IMR-90 (cell line): ENCODE measurements at regions not wholly inside any gene's neighbourhood (a gene's known extent, or its start where the extent isn't known, plus 50 kb on each side); places are given as distances from the start of the nearest gene placed in this dataset.

ENCODE experiments used
- ATAC-seq: fragments of 200-7000 bp; cut with Tn5 transposase; 2 replicates; pipeline ENCODE4 v1.9.1; 2020; ENCODE audit warnings: low read depth, mild to moderate bottlenecking, moderate library complexity
- BruUV-seq: library from RNA; stranded (reverse); fragments of 400-500 nt; replicated peaks from 2 replicates; lab custom pipeline; 2021; lab: Mats Ljungman, UMichigan
- CTCF ChIA-PET: fragments of 300-600 bp; formaldehyde crosslinking; extraction: SDS; loops from one replicate; lab custom pipeline; 2021; ENCODE audit warnings: antibody characterized with exemption; lab: Yijun Ruan, JAX
- POLR2A ChIA-PET: fragments of 300-600 bp; sonication (Branson Sonifier 250); formaldehyde crosslinking; loops from one replicate; lab custom pipeline; 2022; ENCODE audit warnings: antibody characterized with exemption; ENCODE audit not compliant: unreplicated experiment; lab: Charles Lee
- DNase-seq: peaks from one replicate; pipeline ENCODE4 v3.0.0; 2013
- H2AFZ ChIP-seq: replicated peaks from 2 replicates; pipeline ENCODE3; 2013; ENCODE audit warnings: low read length, mild to moderate bottlenecking; ENCODE audit not compliant: poor library complexity
- H2AK5ac ChIP-seq: 2 replicates; pipeline ENCODE4 v1.6.1; 2013; ENCODE audit warnings: low read depth, low read length, inconsistent platforms
- H2AK9ac ChIP-seq: replicated peaks from 2 replicates; pipeline ENCODE3; 2013; ENCODE audit warnings: mild to moderate bottlenecking, low read depth, low read length, moderate library complexity; ENCODE audit not compliant: poor library complexity
- H2BK120ac ChIP-seq: 2 replicates; pipeline ENCODE4 v1.6.1; 2013; ENCODE audit warnings: low read depth, low read length, inconsistent platforms
- H2BK15ac ChIP-seq: 3 replicates; pipeline ENCODE4 v1.6.1; 2013; ENCODE audit warnings: low read depth, low read length, inconsistent platforms
- H2BK20ac ChIP-seq: 2 replicates; pipeline ENCODE4 v1.6.1; 2013; ENCODE audit warnings: low read depth, mild to moderate bottlenecking, inconsistent platforms, low read length, moderate library complexity
- H2BK5ac ChIP-seq: 2 replicates; pipeline ENCODE4 v1.6.1; 2013; ENCODE audit warnings: mild to moderate bottlenecking, low read depth, low read length, inconsistent platforms; ENCODE audit not compliant: poor library complexity, severe bottlenecking
- H3K14ac ChIP-seq: replicated peaks from 2 replicates; pipeline ENCODE4 v1.6.1; 2013; ENCODE audit warnings: low read depth, low read length, inconsistent platforms
- H3K18ac ChIP-seq: 2 replicates; pipeline ENCODE4 v1.6.1; 2013; ENCODE audit warnings: low read depth, low read length, control low read depth
- H3K23ac ChIP-seq: 2 replicates; pipeline ENCODE4 v1.6.1; 2013; ENCODE audit warnings: low read depth, low read length, inconsistent platforms
- H3K27ac ChIP-seq: 2 replicates; pipeline ENCODE4 v1.5.1; 2013; ENCODE audit warnings: mild to moderate bottlenecking, control low read depth, low read length; ENCODE audit not compliant: insufficient read depth
- H3K27me3 ChIP-seq: 2 replicates; pipeline ENCODE4 v1.6.1; 2013; ENCODE audit warnings: low read length; ENCODE audit not compliant: control insufficient read depth, insufficient read depth
- H3K36me3 ChIP-seq: 2 replicates; pipeline ENCODE4 v1.6.1; 2013; ENCODE audit warnings: low read length, mixed read lengths; ENCODE audit not compliant: control insufficient read depth, insufficient read depth
- H3K4ac ChIP-seq: 2 replicates; pipeline ENCODE4 v1.6.1; 2013; ENCODE audit warnings: low read depth, low read length, inconsistent platforms
- H3K4me1 ChIP-seq: 2 replicates; pipeline ENCODE4 v1.6.1; 2013; ENCODE audit warnings: low read length, mixed read lengths; ENCODE audit not compliant: control insufficient read depth, insufficient read depth
- H3K4me2 ChIP-seq: 2 replicates; pipeline ENCODE4 v1.6.1; 2013; ENCODE audit warnings: low read depth, mild to moderate bottlenecking, control low read depth, low read length, moderate library complexity
- H3K4me3 ChIP-seq: 2 replicates; pipeline ENCODE4 v1.5.1; 2013; ENCODE audit warnings: low read depth, mild to moderate bottlenecking, control low read depth, low read length, moderate library complexity; ENCODE audit not compliant: insufficient read depth
- H3K56ac ChIP-seq: 2 replicates; pipeline ENCODE4 v1.6.1; 2013; ENCODE audit warnings: low read length, inconsistent platforms; ENCODE audit not compliant: insufficient read depth; ENCODE audit errors: extremely low read depth
- H3K79me1 ChIP-seq, 2 experiments: 2 replicates each; pipeline ENCODE4 v1.6.1; 2013; ENCODE audit warnings: low read length in 2 of 2, inconsistent platforms in 1 of 2, low read depth in 1 of 2
- H3K9ac ChIP-seq: 2 replicates; pipeline ENCODE4 v1.6.1; 2013; ENCODE audit warnings: low read depth, low read length, control low read depth
- H3K9me1 ChIP-seq: 2 replicates; pipeline ENCODE4 v1.6.1; 2013; ENCODE audit warnings: low read length, inconsistent platforms; ENCODE audit not compliant: insufficient read depth
- H3K9me3 ChIP-seq: 2 replicates; pipeline ENCODE4 v1.6.1; 2013; ENCODE audit warnings: low read length; ENCODE audit not compliant: control insufficient read depth, insufficient read depth
- H4K20me1 ChIP-seq: 2 replicates; pipeline ENCODE4 v1.6.1; 2013; ENCODE audit warnings: low read length, inconsistent platforms; ENCODE audit not compliant: insufficient read depth
- H4K5ac ChIP-seq: 2 replicates; pipeline ENCODE4 v1.6.1; 2013; ENCODE audit warnings: mild to moderate bottlenecking, low read depth, low read length, control low read depth
- H4K8ac ChIP-seq, 2 experiments: 2 replicates each; pipeline ENCODE4 v1.6.1; 2013; ENCODE audit warnings: low read depth in 2 of 2, low read length in 2 of 2, control low read depth in 1 of 2, inconsistent platforms in 1 of 2
- H4K91ac ChIP-seq: 2 replicates; pipeline ENCODE4 v1.6.1; 2013; ENCODE audit warnings: low read depth, low read length, inconsistent platforms; ENCODE audit not compliant: insufficient read depth
- BHLHE40 ChIP-seq: fragments of 150-350 bp; IDR thresholded peaks from 2 replicates; pipeline ENCODE4 v1.6.1; 2016; ENCODE audit warnings: mild to moderate bottlenecking, low read depth, low read length
- CEBPB ChIP-seq: IDR thresholded peaks from 2 replicates; pipeline ENCODE4 v1.6.1; 2012; ENCODE audit warnings: low read depth, low read length, improper control_type of control experiment
- CHD1 ChIP-seq: IDR thresholded peaks from 2 replicates; pipeline ENCODE4 v1.6.1; 2012; ENCODE audit warnings: low read depth, low read length, improper control_type of control experiment
- MAFK ChIP-seq: IDR thresholded peaks from 2 replicates; pipeline ENCODE4 v1.6.1; 2012; ENCODE audit warnings: low read depth, low read length, improper control_type of control experiment
- MAZ ChIP-seq: IDR thresholded peaks from 2 replicates; pipeline ENCODE4 v1.6.1; 2012; ENCODE audit warnings: low read depth, mild to moderate bottlenecking, low read length, improper control_type of control experiment, moderate library complexity, borderline replicate concordance
- MXI1 ChIP-seq: IDR thresholded peaks from 2 replicates; pipeline ENCODE4 v1.6.1; 2012; ENCODE audit warnings: low read depth, mild to moderate bottlenecking, low read length, moderate library complexity, borderline replicate concordance
- NFE2L2 ChIP-seq: fragments of 150-350 bp; IDR thresholded peaks from 2 replicates; pipeline ENCODE4 v1.6.1; 2016; ENCODE audit warnings: low read depth, mild to moderate bottlenecking, low read length
- POLR2A ChIP-seq: IDR thresholded peaks from 2 replicates; pipeline ENCODE4 v1.6.1; 2012; ENCODE audit warnings: mild to moderate bottlenecking, low read depth, low read length
- RCOR1 ChIP-seq: IDR thresholded peaks from 2 replicates; pipeline ENCODE4 v1.6.1; 2012; ENCODE audit warnings: mild to moderate bottlenecking, low read length, improper control_type of control experiment; ENCODE audit not compliant: insufficient replicate concordance
- SMC3 ChIP-seq: fragments of 150-350 bp; IDR thresholded peaks from 2 replicates; pipeline ENCODE4 v1.6.1; 2016; ENCODE audit warnings: low read depth, mild to moderate bottlenecking, antibody characterized with exemption, low read length, moderate library complexity
- USF2 ChIP-seq: fragments of 150-350 bp; IDR thresholded peaks from 2 replicates; pipeline ENCODE4 v1.6.1; 2017; ENCODE audit warnings: mild to moderate bottlenecking, antibody characterized with exemption, low read length, low read depth
- WGBS, 2 experiments: methylation state at CpG; one replicate each; pipeline versions ENCODE4 v1.1.5 to v1.1.7; 2013; ENCODE audit warnings: missing lambda C conversion rate in 2 of 2; ENCODE audit not compliant: insufficient read length in 1 of 2; ENCODE audit errors: extremely low coverage in 2 of 2; 5-methylcytosine and 5-hydroxymethylcytosine counted together
- dilution Hi-C: fragments of 300-500 bp; cut with HindIII; formaldehyde crosslinking; loops from one replicate; pipeline ENCODE4 v1.14.3; 2018; ENCODE audit warnings: low sequenced_read_pairs; ENCODE audit not compliant: unreplicated experiment
- in situ Hi-C: fragments of 300-500 bp; cut with MboI; formaldehyde crosslinking; loops from 3 replicates; pipeline ENCODE4 v1.14.3; 2019; ENCODE audit warnings: low sequenced_read_pairs, inconsistent platforms, mixed read lengths
- intact Hi-C: fragments of 100-400 bp; cut with micrococcal nuclease; formaldehyde crosslinking; loops from 2 replicates; pipeline ENCODE4 v1.10.0; 2022

- TF ChIP-seq SMC3 (no peak), BHLHE40 (no peak), CHD1 (no peak), MAZ (no peak), NFE2L2 (no peak), USF2 (no peak), CEBPB (no peak), MXI1 (no peak), MAFK (no peak), RCOR1 (no peak), POLR2A (no peak)
- Histone ChIP-seq H2BK120ac (no peak overlapping the region), H3K27me3 (no peaks in the 10 kb centered on the region), H3K4ac (no peak overlapping the region), H3K79me1 (no peaks in the 10 kb centered on the region), H3K4me3 (no peak overlapping the region), H3K9me1 (no peaks in the 10 kb centered on the region), H3K18ac (no peak overlapping the region), H3K4me1 (no peaks in the 10 kb centered on the region), H4K5ac (no peak overlapping the region), H2AFZ (no peak overlapping the region), H3K27ac (no peak overlapping the region), H2AK9ac (no peak overlapping the region), H3K14ac (no peak overlapping the region), H3K36me3 (no peaks in the 10 kb centered on the region), H2BK20ac (no peak overlapping the region), H4K8ac (no peak overlapping the region), H3K9me3 (no peaks in the 10 kb centered on the region), H2BK5ac (no peak overlapping the region), H4K20me1 (no peaks in the 10 kb centered on the region), H4K91ac (no peak overlapping the region), H2BK15ac (no peak overlapping the region), H3K56ac (no peak overlapping the region), H3K9ac (no peak overlapping the region), H3K4me2 (no peak overlapping the region), H2AK5ac (no peak overlapping the region), H3K23ac (no peak overlapping the region)
- no peak for DNase-seq
- in situ Hi-C loops (no loop called here), dilution Hi-C loops (no loop called here), intact Hi-C loops (no loop called here)
- WGBS, 2 experiments = no CpG with 5 or more reads among the region's 16 CpGs
- no TSS peak for BruUV-seq
- ChIA-PET POLR2A (no interaction called here), CTCF (no interaction called here)
- ATAC-seq = no peak
Measured at GRCh38 chr9:21638104-21638503, 156.0 kb upstream of the IFNE start.
